Mesodermal cell (in vitro differentiated cells): ENCODE measurements at regions not wholly inside any gene's neighbourhood (a gene's known extent, or its start where the extent isn't known, plus 50 kb on each side); places are given as distances from the start of the nearest gene placed in this dataset.

Experiments used
- H3K27ac ChIP-seq: 2 replicates; pipeline ENCODE4 v1.7.0; 2013; ENCODE audit warnings: mild to moderate bottlenecking, low read depth, low read length, moderate library complexity; ENCODE audit not compliant: severe bottlenecking
- H3K36me3 ChIP-seq: 2 replicates; pipeline ENCODE4 v1.7.1; 2013; ENCODE audit warnings: mild to moderate bottlenecking, low read length, moderate library complexity; ENCODE audit not compliant: control insufficient read depth, insufficient read depth
- H3K4me1 ChIP-seq: one replicate; pipeline ENCODE4 v1.7.1; 2013; ENCODE audit warnings: mild to moderate bottlenecking, low read length; ENCODE audit not compliant: insufficient read depth, control insufficient read depth, poor library complexity, severe bottlenecking
- H3K4me3 ChIP-seq: 2 replicates; pipeline ENCODE4 v1.7.0; 2013; ENCODE audit warnings: low read length, control low read depth, mild to moderate bottlenecking; ENCODE audit not compliant: insufficient read depth, poor library complexity, severe bottlenecking; ENCODE audit errors: extremely low read depth
- H3K9me3 ChIP-seq: 2 replicates; pipeline ENCODE4 v1.7.1; 2013; ENCODE audit warnings: mild to moderate bottlenecking, low read length, moderate library complexity; ENCODE audit not compliant: control insufficient read depth
- WGBS, 2 experiments: methylation state at CpG; one replicate each; pipeline ENCODE4 v1.1.5; 2013; ENCODE audit warnings: missing lambda C conversion rate in 2 of 2; ENCODE audit not compliant: insufficient coverage in 2 of 2; 5-methylcytosine and 5-hydroxymethylcytosine counted together

- Histone ChIP-seq H3K36me3 (no peaks in the 10 kb centered on the region), H3K9me3 (no peaks in the 10 kb centered on the region), H3K4me1 (no peaks in the 10 kb centered on the region), H3K27ac (no peak overlapping the region), H3K4me3 (no peak overlapping the region)
- WGBS, 2 experiments = 85 to 87% methylated on average over 11 to 14 of the region's 17 CpGs
These were observed 144.2 kb downstream of the ASB1 start for GRCh38 chr2:238570926-238571325.

- Histone ChIP-seq H3K27ac (no peak overlapping the region), H3K9me3 (no peaks in the 10 kb centered on the region), H3K36me3 (no peaks in the 10 kb centered on the region), H3K4me1 (no peaks in the 10 kb centered on the region), H3K4me3 (no peak overlapping the region)
- 90 to 91% methylated on average over 10 to 12 of the region's 14 CpGs for WGBS, 2 experiments
These were observed 145.1 kb downstream of the ASB1 start for GRCh38 chr2:238571661-238572372.

- Histone ChIP-seq H3K36me3 (no peaks in the 10 kb centered on the region), H3K27ac (no peak overlapping the region), H3K4me3 (no peak overlapping the region), H3K9me3 (no peaks in the 10 kb centered on the region), H3K4me1 (no peaks in the 10 kb centered on the region)
- 74 to 76% methylated on average over 7 to 8 of the region's 9 CpGs for WGBS, 2 experiments
These were observed 146.5 kb downstream of the ASB1 start for GRCh38 chr2:238573065-238573778.

GRCh38 chr2:238573916-238574315 is 147.2 kb downstream of the ASB1 start:
- 82 to 95% methylated on average over 11 of the region's 12 CpGs for WGBS, 2 experiments
- no peaks in the 10 kb centered on the region for H3K9me3 ChIP-seq
- no peaks in the 10 kb centered on the region for H3K4me1 ChIP-seq
- no peak overlapping the region for H3K4me3 ChIP-seq
- no peak overlapping the region for H3K27ac ChIP-seq
- no peaks in the 10 kb centered on the region for H3K36me3 ChIP-seq

GRCh38 chr2:238574490-238575271 is 148.0 kb downstream of the ASB1 start:
- Histone ChIP-seq H3K4me3 (no peak overlapping the region), H3K36me3 (no peaks in the 10 kb centered on the region), H3K27ac (no peak overlapping the region), H3K4me1 (no peaks in the 10 kb centered on the region), H3K9me3 (no peaks in the 10 kb centered on the region)
- WGBS, 2 experiments = 81 to 85% methylated on average over 12 to 15 of the region's 17 CpGs

GRCh38 chr2:238576674-238577073 is 149.9 kb downstream of the ASB1 start:
- H3K36me3 ChIP-seq = no peaks in the 10 kb centered on the region
- 68 to 70% methylated on average over 2 to 3 of the region's 3 CpGs for WGBS, 2 experiments
- no peaks in the 10 kb centered on the region for H3K9me3 ChIP-seq
- no peak overlapping the region for H3K4me3 ChIP-seq
- H3K27ac ChIP-seq = no peak overlapping the region
- no peaks in the 10 kb centered on the region for H3K4me1 ChIP-seq

- no peak overlapping the region for H3K27ac ChIP-seq
- no peaks in the 10 kb centered on the region for H3K4me1 ChIP-seq
- H3K4me3 ChIP-seq = no peak overlapping the region
- WGBS, 2 experiments = 85 to 90% methylated on average over 4 to 5 of the region's 9 CpGs
- no peaks in the 10 kb centered on the region for H3K9me3 ChIP-seq
- H3K36me3 ChIP-seq = no peaks in the 10 kb centered on the region
These were observed 151.5 kb downstream of the ASB1 start for GRCh38 chr2:238578256-238578655.

GRCh38 chr2:238580486-238580885 is 153.8 kb downstream of the ASB1 start:
- H3K27ac ChIP-seq = no peak overlapping the region
- H3K9me3 ChIP-seq = no peaks in the 10 kb centered on the region
- no peak overlapping the region for H3K4me3 ChIP-seq
- H3K36me3 ChIP-seq = no peaks in the 10 kb centered on the region
- WGBS, 2 experiments = 85% methylated on average over 3 of the region's 4 CpGs
- H3K4me1 ChIP-seq = no peaks in the 10 kb centered on the region

- no peak overlapping the region for H3K27ac ChIP-seq
- no peaks in the 10 kb centered on the region for H3K4me1 ChIP-seq
- H3K9me3 ChIP-seq = no peaks in the 10 kb centered on the region
- H3K36me3 ChIP-seq = no peaks in the 10 kb centered on the region
- WGBS, 2 experiments = 92 to 95% methylated on average over 2 of the region's 4 CpGs
- no peak overlapping the region for H3K4me3 ChIP-seq
These were observed 154.4 kb downstream of the ASB1 start for GRCh38 chr2:238581126-238581525.

GRCh38 chr2:238582159-238582558 is 155.4 kb downstream of the ASB1 start:
- WGBS, 2 experiments = 75 to 88% methylated on average over 1 of the region's 1 CpG

More at GRCh38 chr2:238582159-238582558, 155.4 kb downstream of the ASB1 start:
- Histone ChIP-seq H3K4me1 (no peaks in the 10 kb centered on the region), H3K36me3 (no peaks in the 10 kb centered on the region), H3K4me3 (no peak overlapping the region), H3K9me3 (no peaks in the 10 kb centered on the region), H3K27ac (no peak overlapping the region)
